H9 (cell line): ENCODE measurements at regions not wholly inside any gene's neighbourhood (a gene's known extent, or its start where the extent isn't known, plus 50 kb on each side); places are given as distances from the start of the nearest gene placed in this dataset.

Experiments used
- DNase-seq: peaks from one replicate; pipeline ENCODE4 v3.0.0-alpha.2; 2017
- H2AFZ ChIP-seq: one replicate; pipeline ENCODE4 v1.6.1; 2013; ENCODE audit warnings: mild to moderate bottlenecking, low read length, control low read depth, moderate library complexity
- H2AK5ac ChIP-seq: 2 replicates; pipeline ENCODE4 v1.6.1; 2013; ENCODE audit warnings: low read length, control low read depth, mixed read lengths; ENCODE audit not compliant: insufficient read length
- H2BK120ac ChIP-seq: one replicate; pipeline ENCODE4 v1.6.1; 2013; ENCODE audit warnings: low read depth, mild to moderate bottlenecking, low read length, control low read depth, inconsistent platforms; ENCODE audit not compliant: poor library complexity, severe bottlenecking
- H2BK12ac ChIP-seq: 2 replicates; pipeline ENCODE4 v1.6.1; 2013; ENCODE audit warnings: low read length, control low read depth, mixed read lengths, low read depth; ENCODE audit not compliant: insufficient read length
- H2BK15ac ChIP-seq: 2 replicates; pipeline ENCODE4 v1.6.1; 2013; ENCODE audit warnings: low read depth, low read length, control low read depth
- H2BK20ac ChIP-seq: one replicate; pipeline ENCODE4 v1.6.1; 2013; ENCODE audit warnings: low read depth, mild to moderate bottlenecking, low read length, control low read depth, inconsistent platforms; ENCODE audit not compliant: poor library complexity, severe bottlenecking
- H2BK5ac ChIP-seq: 2 replicates; pipeline ENCODE4 v1.6.1; 2013; ENCODE audit warnings: low read length, control low read depth, mixed read lengths; ENCODE audit not compliant: insufficient read length
- H3K14ac ChIP-seq: 2 replicates; pipeline ENCODE4 v1.6.1; 2013; ENCODE audit warnings: low read length, control low read depth; ENCODE audit not compliant: insufficient read depth
- H3K18ac ChIP-seq: 2 replicates; pipeline ENCODE4 v1.6.1; 2013; ENCODE audit warnings: low read depth, mild to moderate bottlenecking, mixed read lengths, low read length, control low read depth; ENCODE audit not compliant: insufficient read length
- H3K23ac ChIP-seq: 2 replicates; pipeline ENCODE4 v1.6.1; 2013; ENCODE audit warnings: low read length, control low read depth, mixed read lengths, low read depth; ENCODE audit not compliant: insufficient read length
- H3K23me2 ChIP-seq: 2 replicates; pipeline ENCODE4 v1.6.1; 2013; ENCODE audit warnings: low read depth, mild to moderate bottlenecking, mixed read lengths, low read length, control low read depth; ENCODE audit not compliant: insufficient read length, poor library complexity, severe bottlenecking
- H3K27ac ChIP-seq: 2 replicates; pipeline ENCODE4 v1.5.1; 2013; ENCODE audit warnings: low read length, control low read depth, mixed read lengths, low read depth; ENCODE audit not compliant: insufficient read length
- H3K27me3 ChIP-seq: 2 replicates; pipeline ENCODE4 v1.6.1; 2013; ENCODE audit warnings: low read length, control low read depth, inconsistent platforms; ENCODE audit not compliant: insufficient read depth
- H3K4ac ChIP-seq: 2 replicates; pipeline ENCODE4 v1.6.1; 2013; ENCODE audit warnings: low read depth, mild to moderate bottlenecking, control low read depth, inconsistent platforms, low read length, moderate library complexity
- H3K4me1 ChIP-seq: 2 replicates; pipeline ENCODE4 v1.6.1; 2013; ENCODE audit warnings: low read length, control low read depth, inconsistent platforms; ENCODE audit not compliant: insufficient read depth
- H3K4me2 ChIP-seq: 2 replicates; pipeline ENCODE4 v1.6.1; 2013; ENCODE audit warnings: low read length, control low read depth, mixed read lengths; ENCODE audit not compliant: insufficient read length, insufficient read depth
- H3K56ac ChIP-seq: 2 replicates; pipeline ENCODE4 v1.6.1; 2013; ENCODE audit warnings: low read depth, mild to moderate bottlenecking, mixed read lengths, low read length, control low read depth; ENCODE audit not compliant: insufficient read length
- H3K79me1 ChIP-seq: 2 replicates; pipeline ENCODE4 v1.6.1; 2013; ENCODE audit warnings: low read depth, mild to moderate bottlenecking, moderate library complexity, low read length, control low read depth, inconsistent platforms; ENCODE audit not compliant: insufficient read depth, poor library complexity, severe bottlenecking
- H3K79me2 ChIP-seq: 2 replicates; pipeline ENCODE4 v1.6.1; 2013; ENCODE audit warnings: low read length, control low read depth, inconsistent platforms; ENCODE audit not compliant: insufficient read depth
- H3K9ac ChIP-seq: 2 replicates; pipeline ENCODE4 v1.6.1; 2013; ENCODE audit warnings: low read length, control low read depth, mixed read lengths; ENCODE audit not compliant: insufficient read length; ENCODE audit errors: extremely low read depth
- H3K9me3 ChIP-seq: one replicate; pipeline ENCODE4 v1.6.1; 2013; ENCODE audit warnings: low read depth, low read length, inconsistent platforms; ENCODE audit not compliant: control insufficient read depth
- H3T11ph ChIP-seq: one replicate; pipeline ENCODE4 v1.6.1; 2013; ENCODE audit warnings: mild to moderate bottlenecking, low read length, control low read depth, inconsistent platforms
- H4K20me1 ChIP-seq: one replicate; pipeline ENCODE4 v1.6.1; 2013; ENCODE audit not compliant: control insufficient read depth, insufficient read length, insufficient read depth
- H4K5ac ChIP-seq: 2 replicates; pipeline ENCODE4 v1.6.1; 2013; ENCODE audit warnings: low read depth, mild to moderate bottlenecking, mixed read lengths, low read length, control low read depth; ENCODE audit not compliant: insufficient read length
- H4K8ac ChIP-seq: replicated peaks from 2 replicates; pipeline ENCODE4 v1.6.1; 2013; ENCODE audit warnings: low read length, control low read depth, mixed read lengths, low read depth; ENCODE audit not compliant: insufficient read length
- H4K91ac ChIP-seq: 2 replicates; pipeline ENCODE4 v1.6.1; 2013; ENCODE audit warnings: low read depth, mild to moderate bottlenecking, moderate library complexity, mixed read lengths, low read length, control low read depth; ENCODE audit not compliant: insufficient read length
- H3K27ac Mint-ChIP-seq, 3 experiments: 2 replicates in 2 of 3; 3 replicates in 1 of 3; pipeline ENCODE4 v1.8.0; 2020 to 2021; ENCODE audit warnings: mixed read lengths in 3 of 3, mild to moderate bottlenecking in 1 of 3, moderate library complexity in 1 of 3
- H3K27me3 Mint-ChIP-seq: 2 replicates; pipeline ENCODE4 v1.8.0; 2021; ENCODE audit warnings: low read depth, mild to moderate bottlenecking, moderate library complexity, mixed read lengths
- H3K36me3 Mint-ChIP-seq, 3 experiments: 2 replicates in 2 of 3; 3 replicates in 1 of 3; pipeline ENCODE4 v1.8.0; 2020 to 2021; ENCODE audit warnings: low read depth in 3 of 3, mixed read lengths in 3 of 3; ENCODE audit not compliant: insufficient read depth in 1 of 3
- H3K4me1 Mint-ChIP-seq, 2 experiments: 2 replicates each; pipeline ENCODE4 v1.8.0; 2020; ENCODE audit warnings: mixed read lengths in 2 of 2
- H3K4me3 Mint-ChIP-seq, 2 experiments: 2 replicates in 1 of 2; 3 replicates in 1 of 2; pipeline ENCODE4 v1.8.0; 2020 to 2021; ENCODE audit warnings: mild to moderate bottlenecking in 2 of 2, mixed read lengths in 2 of 2, moderate library complexity in 1 of 2
- H3K9me3 Mint-ChIP-seq, 2 experiments: 2 replicates in 1 of 2; 3 replicates in 1 of 2; pipeline ENCODE4 v1.8.0; 2020; ENCODE audit warnings: mild to moderate bottlenecking in 2 of 2, mixed read lengths in 2 of 2, moderate library complexity in 1 of 2
- WGBS: extraction: QIAGEN DNeasy Blood & Tissue Kit; methylation state at CpG from one replicate; pipeline ENCODE4 v1.1.7; 2013; ENCODE audit warnings: missing lambda C conversion rate, low lambda C conversion rate, mixed read lengths; ENCODE audit not compliant: insufficient read length; ENCODE audit errors: extremely low coverage; 5-methylcytosine and 5-hydroxymethylcytosine counted together
- TF ChIP-seq, protein P1 (sequence below): fragments of 200-600 bp; sonication (generic); conservative IDR thresholded peaks from 3 replicates; pipeline ENCODE4 v1.8.0; 2021; ENCODE audit warnings: antibody characterized with exemption, mild to moderate bottlenecking

DNA sequence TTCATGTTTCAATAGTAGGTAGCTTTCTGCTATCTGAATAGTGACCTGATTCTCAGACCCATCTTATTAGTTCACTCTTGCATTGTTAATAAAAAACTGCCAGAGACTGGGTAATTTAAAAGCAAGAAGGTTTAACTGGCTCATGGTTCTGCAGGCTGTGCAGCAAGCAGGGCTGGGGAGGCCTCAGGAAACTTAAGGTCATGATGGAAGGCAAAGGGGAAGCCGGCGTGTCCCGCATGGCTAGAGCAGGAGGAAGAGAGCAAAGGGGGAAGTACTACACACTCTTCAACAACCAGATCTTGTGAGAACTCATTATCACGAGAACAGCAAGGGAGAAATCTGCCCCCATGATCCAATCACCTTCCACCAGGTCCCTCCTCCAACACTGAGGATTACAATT, 185.2 kb upstream of the PITRM1 start:
- no peak overlapping the region for H3K56ac ChIP-seq
- H3K9me3 ChIP-seq = peaks cover 21% of the 10 kb centered on the region
- no peak overlapping the region for H3K18ac ChIP-seq
- no peak overlapping the region for H4K8ac ChIP-seq
- peaks cover 4 to 22% (median 17%) of the 10 kb centered on the region in 3 experiments for H3K36me3 Mint-ChIP-seq
- H3K79me1 ChIP-seq = no peaks in the 10 kb centered on the region
- DNase-seq = no peak
- no peaks in the 10 kb centered on the region for H3K79me2 ChIP-seq
- no peaks in the 10 kb centered on the region for H3K27me3 ChIP-seq
- H3T11ph ChIP-seq = no peak overlapping the region
- no peak overlapping the region for H2BK20ac ChIP-seq
- H3K4me3 Mint-ChIP-seq = no peak overlapping the region
- H4K91ac ChIP-seq = no peak overlapping the region
- no peak overlapping the region for H3K4ac ChIP-seq
- no peak overlapping the region for H3K4me2 ChIP-seq
- H4K20me1 ChIP-seq = no peaks in the 10 kb centered on the region
- H3K23ac ChIP-seq = no peak overlapping the region
- no peak overlapping the region for H3K14ac ChIP-seq
- no peak overlapping the region for H3K27ac Mint-ChIP-seq
- no peak overlapping the region for H4K5ac ChIP-seq
- H3K9me3 Mint-ChIP-seq = peaks cover 35 to 49% of the 10 kb centered on the region in 2 experiments
- H2AK5ac ChIP-seq = no peak overlapping the region
- H2BK12ac ChIP-seq = no peak overlapping the region
- H3K27ac ChIP-seq = no peak overlapping the region
- H2BK5ac ChIP-seq = no peak overlapping the region
- no peak overlapping the region for H3K9ac ChIP-seq
- no CpG with 5 or more reads among the region's 4 CpGs for WGBS
- no peaks in the 10 kb centered on the region; the same call in 1 of the 2 replicates for H3K27me3 Mint-ChIP-seq
- H3K4me1 Mint-ChIP-seq = no peaks in the 10 kb centered on the region
- TF ChIP-seq, protein P1, sequence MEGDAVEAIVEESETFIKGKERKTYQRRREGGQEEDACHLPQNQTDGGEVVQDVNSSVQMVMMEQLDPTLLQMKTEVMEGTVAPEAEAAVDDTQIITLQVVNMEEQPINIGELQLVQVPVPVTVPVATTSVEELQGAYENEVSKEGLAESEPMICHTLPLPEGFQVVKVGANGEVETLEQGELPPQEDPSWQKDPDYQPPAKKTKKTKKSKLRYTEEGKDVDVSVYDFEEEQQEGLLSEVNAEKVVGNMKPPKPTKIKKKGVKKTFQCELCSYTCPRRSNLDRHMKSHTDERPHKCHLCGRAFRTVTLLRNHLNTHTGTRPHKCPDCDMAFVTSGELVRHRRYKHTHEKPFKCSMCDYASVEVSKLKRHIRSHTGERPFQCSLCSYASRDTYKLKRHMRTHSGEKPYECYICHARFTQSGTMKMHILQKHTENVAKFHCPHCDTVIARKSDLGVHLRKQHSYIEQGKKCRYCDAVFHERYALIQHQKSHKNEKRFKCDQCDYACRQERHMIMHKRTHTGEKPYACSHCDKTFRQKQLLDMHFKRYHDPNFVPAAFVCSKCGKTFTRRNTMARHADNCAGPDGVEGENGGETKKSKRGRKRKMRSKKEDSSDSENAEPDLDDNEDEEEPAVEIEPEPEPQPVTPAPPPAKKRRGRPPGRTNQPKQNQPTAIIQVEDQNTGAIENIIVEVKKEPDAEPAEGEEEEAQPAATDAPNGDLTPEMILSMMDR = no peak
- H3K4me1 ChIP-seq = no peaks in the 10 kb centered on the region
- no peaks in the 10 kb centered on the region for H3K23me2 ChIP-seq
- H2AFZ ChIP-seq = no peak overlapping the region
- H2BK120ac ChIP-seq = no peak overlapping the region
- no peak overlapping the region for H2BK15ac ChIP-seq
